Stimulated activated CD8-positive, alpha-beta memory T cell treated with anti-CD3 and anti-CD28 coated beads, Interleukin-4, amount 100 ng/mL, for 48 hours (primary cell): ENCODE measurements at regions not wholly inside any gene's neighbourhood (a gene's known extent, or its start where the extent isn't known, plus 50 kb on each side); places are given as distances from the start of the nearest gene placed in this dataset.

Experiments
- DNase-seq: peaks from one replicate; pipeline ENCODE4 v3.0.0-alpha.2; 2020

GRCh38 chr9:78505546-78505945 is 208.6 kb downstream of the PSAT1 start:
- DNase-seq = no peak

- DNase-seq = no peak
Observed at GRCh38 chr9:78507037-78507436, 210.1 kb downstream of the PSAT1 start.

GRCh38 chr9:78510035-78510434 is 213.1 kb downstream of the PSAT1 start:
- DNase-seq = no peak

GRCh38 chr9:78515108-78515507 is 218.2 kb downstream of the PSAT1 start:
- no peak for DNase-seq

- DNase-seq = no peak
Observed at GRCh38 chr9:78519786-78520185, 222.9 kb downstream of the PSAT1 start.

- DNase-seq = no peak
Observed at GRCh38 chr9:78521680-78522079, 224.8 kb downstream of the PSAT1 start.

- no peak for DNase-seq
Observed at GRCh38 chr9:78525986-78526560, 229.1 kb downstream of the PSAT1 start.

GRCh38 chr9:78533500-78533899 is 236.6 kb downstream of the PSAT1 start:
- DNase-seq = no peak

GRCh38 chr9:78539188-78539587 is 242.3 kb downstream of the PSAT1 start:
- DNase-seq = no peak

GRCh38 chr9:78539904-78540303 is 243.0 kb downstream of the PSAT1 start:
- no peak for DNase-seq

- DNase-seq = no peak
Observed at GRCh38 chr9:78541868-78542443, 245.0 kb downstream of the PSAT1 start.

GRCh38 chr9:78542491-78543181 is 245.7 kb downstream of the PSAT1 start:
- no peak for DNase-seq

GRCh38 chr9:78543353-78543752 is 246.4 kb downstream of the PSAT1 start:
- no peak for DNase-seq

- DNase-seq = no peak
Observed at GRCh38 chr9:78544230-78544629, 247.3 kb downstream of the PSAT1 start.

- no peak for DNase-seq
Observed at GRCh38 chr9:78547831-78548230, 250.9 kb downstream of the PSAT1 start.

GRCh38 chr9:78548670-78549069 is 251.7 kb downstream of the PSAT1 start:
- no peak for DNase-seq

GRCh38 chr9:78549711-78550110 is 252.8 kb downstream of the PSAT1 start:
- no peak for DNase-seq

GRCh38 chr9:78552802-78553201 is 255.9 kb downstream of the PSAT1 start:
- DNase-seq = no peak

GRCh38 chr9:78557540-78557939 is 260.6 kb downstream of the PSAT1 start:
- no peak for DNase-seq

- no peak for DNase-seq
Observed at GRCh38 chr9:78559449-78559885, 262.5 kb downstream of the PSAT1 start.

GRCh38 chr9:78562021-78562420 is 265.1 kb downstream of the PSAT1 start:
- no peak for DNase-seq

- DNase-seq = no peak
Observed at GRCh38 chr9:78563269-78563668, 266.3 kb downstream of the PSAT1 start.

GRCh38 chr9:78565481-78565880 is 268.6 kb downstream of the PSAT1 start:
- DNase-seq = no peak

- DNase-seq = no peak
Observed at GRCh38 chr9:78566521-78566920, 269.6 kb downstream of the PSAT1 start.
